GM10266 (cell line): ENCODE measurements at regions not wholly inside any gene's neighbourhood (a gene's known extent, or its start where the extent isn't known, plus 50 kb on each side); places are given as distances from the start of the nearest gene placed in this dataset.

Experiments used
- DNase-seq: peaks from one replicate; pipeline ENCODE4 v3.0.0; 2012; ENCODE audit errors: extremely low spot score
- TF ChIP-seq, protein P1 (sequence below): IDR thresholded peaks from 2 replicates; pipeline ENCODE4 v1.5.1; 2012; ENCODE audit warnings: mild to moderate bottlenecking, low read depth; ENCODE audit not compliant: control insufficient read depth, insufficient read depth; ENCODE audit errors: missing control alignments

GRCh38 chrX:122168241-122168640 is 1015.8 kb upstream of the GRIA3 start:
- TF ChIP-seq, protein P1, sequence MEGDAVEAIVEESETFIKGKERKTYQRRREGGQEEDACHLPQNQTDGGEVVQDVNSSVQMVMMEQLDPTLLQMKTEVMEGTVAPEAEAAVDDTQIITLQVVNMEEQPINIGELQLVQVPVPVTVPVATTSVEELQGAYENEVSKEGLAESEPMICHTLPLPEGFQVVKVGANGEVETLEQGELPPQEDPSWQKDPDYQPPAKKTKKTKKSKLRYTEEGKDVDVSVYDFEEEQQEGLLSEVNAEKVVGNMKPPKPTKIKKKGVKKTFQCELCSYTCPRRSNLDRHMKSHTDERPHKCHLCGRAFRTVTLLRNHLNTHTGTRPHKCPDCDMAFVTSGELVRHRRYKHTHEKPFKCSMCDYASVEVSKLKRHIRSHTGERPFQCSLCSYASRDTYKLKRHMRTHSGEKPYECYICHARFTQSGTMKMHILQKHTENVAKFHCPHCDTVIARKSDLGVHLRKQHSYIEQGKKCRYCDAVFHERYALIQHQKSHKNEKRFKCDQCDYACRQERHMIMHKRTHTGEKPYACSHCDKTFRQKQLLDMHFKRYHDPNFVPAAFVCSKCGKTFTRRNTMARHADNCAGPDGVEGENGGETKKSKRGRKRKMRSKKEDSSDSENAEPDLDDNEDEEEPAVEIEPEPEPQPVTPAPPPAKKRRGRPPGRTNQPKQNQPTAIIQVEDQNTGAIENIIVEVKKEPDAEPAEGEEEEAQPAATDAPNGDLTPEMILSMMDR, result no peak
- no peak for DNase-seq

DNA sequence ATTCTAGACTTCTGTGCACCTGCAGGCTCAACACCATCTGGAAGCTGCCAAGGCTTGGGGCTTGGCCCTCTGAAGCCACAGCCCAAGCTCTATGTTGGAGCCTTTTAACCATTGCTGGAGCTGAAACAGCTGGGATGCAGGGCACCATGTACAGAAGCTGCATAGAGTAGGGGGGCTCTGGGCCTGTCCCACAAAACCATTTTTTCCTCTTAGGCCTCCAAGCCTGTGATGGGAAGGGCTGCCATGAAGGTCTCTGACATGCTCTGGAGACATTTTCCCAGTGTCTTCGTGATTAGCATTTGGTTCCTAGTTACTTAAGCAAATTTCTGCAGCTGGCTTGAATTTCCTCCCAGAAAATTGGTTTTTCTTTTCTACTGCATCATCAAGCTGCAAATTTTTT is 999.3 kb upstream of the GRIA3 start:
- TF ChIP-seq, protein P1, result no peak
- DNase-seq, result no peak

DNA sequence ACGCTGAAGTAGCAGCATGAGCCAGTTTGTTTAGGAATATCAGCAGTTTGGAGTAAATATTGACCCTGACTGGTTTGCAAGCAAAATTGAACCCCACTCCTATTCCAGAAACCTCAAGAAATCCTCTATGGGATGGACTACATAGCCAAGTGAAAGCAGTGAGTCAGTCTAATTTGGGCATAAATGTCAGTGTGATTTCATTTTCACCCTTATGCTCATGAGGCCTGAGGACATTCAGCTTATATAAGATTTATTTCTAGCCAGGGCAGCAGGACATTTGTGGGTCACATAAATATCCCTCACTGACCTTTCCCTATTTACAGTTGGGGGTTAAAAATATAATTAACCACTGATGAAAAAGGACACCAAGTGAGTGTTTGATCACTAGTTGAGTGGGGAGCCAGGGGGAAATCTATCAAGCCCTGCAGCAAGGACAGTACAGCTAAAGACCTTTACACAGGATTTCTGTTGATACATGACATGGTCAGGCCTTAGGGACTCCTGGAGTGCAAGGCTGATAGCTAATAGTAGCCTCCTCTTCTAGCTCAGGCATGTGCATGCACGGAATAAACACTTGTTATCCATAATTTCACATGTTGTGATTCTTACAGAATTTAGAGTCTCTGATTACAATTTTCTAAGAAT is 996.9 kb upstream of the GRIA3 start:
- TF ChIP-seq, protein P1, result no peak
- no peak for DNase-seq

DNA sequence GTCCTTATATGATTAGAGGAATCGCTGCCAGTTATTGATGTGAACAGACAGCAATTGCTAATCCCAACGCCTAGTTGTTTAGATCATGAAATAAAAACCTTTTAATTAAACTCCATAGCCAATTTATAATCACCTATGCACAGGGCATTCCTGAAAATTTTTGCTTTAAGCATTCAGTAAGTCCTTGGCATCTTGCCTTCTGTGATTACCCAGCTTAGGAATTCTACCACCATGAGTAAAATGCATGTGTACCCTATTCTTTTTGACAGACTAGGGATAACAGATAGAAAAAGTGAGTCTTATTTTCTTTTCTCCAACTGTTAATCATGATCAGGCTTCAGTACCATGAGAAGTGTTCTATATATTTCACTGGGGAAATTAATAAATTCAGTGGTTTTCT is 995.3 kb upstream of the GRIA3 start:
- no peak for DNase-seq
- TF ChIP-seq, protein P1, result no peak

- DNase-seq, result no peak
- TF ChIP-seq, protein P1, result no peak
These were observed 987.7 kb upstream of the GRIA3 start for GRCh38 chrX:122196343-122196742.

DNA sequence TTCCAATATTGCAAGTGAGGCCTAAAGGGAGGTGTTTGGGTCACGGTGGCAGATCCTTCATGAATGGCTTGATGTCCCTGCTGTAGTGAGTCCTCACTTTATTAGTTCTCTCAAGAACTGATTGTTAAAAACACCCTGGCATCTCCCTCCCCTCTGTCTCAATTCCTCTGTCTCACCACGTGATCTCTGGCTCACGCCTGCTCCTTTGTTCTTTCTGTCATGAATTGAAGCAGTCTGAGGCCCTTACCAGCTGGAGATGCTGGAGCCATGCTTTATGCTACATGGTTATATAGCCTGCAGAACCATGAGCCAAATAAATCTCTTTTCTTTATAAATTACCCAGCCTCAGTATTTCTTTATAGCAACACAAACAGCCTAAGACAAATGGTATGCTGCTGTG is 980.7 kb upstream of the GRIA3 start:
- TF ChIP-seq, protein P1, result no peak
- no peak for DNase-seq

DNA sequence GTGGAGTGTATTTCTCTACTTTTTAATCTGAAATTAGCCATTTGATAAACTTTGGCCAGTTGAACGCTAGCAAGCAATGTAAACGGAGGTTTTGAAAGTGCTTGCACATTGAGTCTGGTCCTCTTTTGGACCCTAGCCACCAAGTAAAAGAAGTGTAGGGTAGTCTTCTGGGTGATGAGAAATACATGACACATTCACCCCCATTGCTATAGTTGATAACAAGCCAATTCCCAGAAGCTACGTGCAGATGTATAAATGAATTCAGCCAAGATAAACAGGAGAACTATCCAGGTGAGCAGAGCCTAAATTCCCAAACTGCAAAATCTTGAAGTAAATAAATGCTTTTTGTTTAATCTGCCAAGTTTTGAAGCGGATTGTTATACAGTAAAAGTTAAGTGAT is 965.4 kb upstream of the GRIA3 start:
- DNase-seq, result no peak
- TF ChIP-seq, protein P1, result no peak
